C4-2B (cell line): ENCODE measurements at regions not wholly inside any gene's neighbourhood (a gene's known extent, or its start where the extent isn't known, plus 50 kb on each side); places are given as distances from the start of the nearest gene placed in this dataset.

ENCODE experiments used
- ZFX ChIP-seq: fragments of 450-650 bp; IDR thresholded peaks from 2 replicates; pipeline ENCODE4 v1.6.1; 2017
- TF ChIP-seq, protein P1 (sequence below): fragments of 450-650 bp; conservative IDR thresholded peaks from 2 replicates; pipeline ENCODE4 v1.5.1; 2017; ENCODE audit warnings: mild to moderate bottlenecking

DNA sequence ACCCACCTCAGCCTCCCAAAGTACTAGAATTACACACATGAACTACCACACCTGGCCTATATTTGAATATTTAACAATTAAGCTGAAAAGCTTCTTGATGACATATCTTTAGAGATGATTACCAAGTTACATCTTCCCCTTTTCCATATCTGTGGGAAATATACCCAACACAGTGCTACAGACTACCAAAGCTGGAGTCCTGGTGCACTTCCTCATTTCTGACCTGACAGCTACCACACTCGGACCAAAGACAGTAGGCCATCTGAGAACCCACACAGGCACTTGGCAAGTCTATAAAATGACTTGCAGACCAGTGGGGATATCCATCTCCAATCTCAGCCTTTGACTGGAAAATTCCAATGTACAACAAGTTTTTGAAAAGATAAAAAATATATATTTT, 270.4 kb upstream of the KLF14 start:
- no peak for TF ChIP-seq ZFX
- TF ChIP-seq, protein P1, sequence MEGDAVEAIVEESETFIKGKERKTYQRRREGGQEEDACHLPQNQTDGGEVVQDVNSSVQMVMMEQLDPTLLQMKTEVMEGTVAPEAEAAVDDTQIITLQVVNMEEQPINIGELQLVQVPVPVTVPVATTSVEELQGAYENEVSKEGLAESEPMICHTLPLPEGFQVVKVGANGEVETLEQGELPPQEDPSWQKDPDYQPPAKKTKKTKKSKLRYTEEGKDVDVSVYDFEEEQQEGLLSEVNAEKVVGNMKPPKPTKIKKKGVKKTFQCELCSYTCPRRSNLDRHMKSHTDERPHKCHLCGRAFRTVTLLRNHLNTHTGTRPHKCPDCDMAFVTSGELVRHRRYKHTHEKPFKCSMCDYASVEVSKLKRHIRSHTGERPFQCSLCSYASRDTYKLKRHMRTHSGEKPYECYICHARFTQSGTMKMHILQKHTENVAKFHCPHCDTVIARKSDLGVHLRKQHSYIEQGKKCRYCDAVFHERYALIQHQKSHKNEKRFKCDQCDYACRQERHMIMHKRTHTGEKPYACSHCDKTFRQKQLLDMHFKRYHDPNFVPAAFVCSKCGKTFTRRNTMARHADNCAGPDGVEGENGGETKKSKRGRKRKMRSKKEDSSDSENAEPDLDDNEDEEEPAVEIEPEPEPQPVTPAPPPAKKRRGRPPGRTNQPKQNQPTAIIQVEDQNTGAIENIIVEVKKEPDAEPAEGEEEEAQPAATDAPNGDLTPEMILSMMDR, result no peak
